Activated naive CD4-positive, alpha-beta T cell treated with anti-CD3 and anti-CD28 coated beads for 36 hours (primary cell): ENCODE measurements at regions not wholly inside any gene's neighbourhood (a gene's known extent, or its start where the extent isn't known, plus 50 kb on each side); places are given as distances from the start of the nearest gene placed in this dataset.

ENCODE experiments used
- CTCF ChIA-PET: fragments of 350-600 bp; sonication (Branson Sonifier 250); formaldehyde crosslinking; loops from one replicate; lab custom pipeline; 2021; ENCODE audit warnings: antibody characterized with exemption; lab: Charles Lee
- DNase-seq: peaks from one replicate; pipeline ENCODE4 v3.0.0-alpha.2; 2020
- H3K27ac Mint-ChIP-seq: one replicate; pipeline ENCODE4 v1.8.0; 2021; ENCODE audit warnings: mild to moderate bottlenecking, mixed read lengths
- H3K27me3 Mint-ChIP-seq: one replicate; pipeline ENCODE4 v1.8.0; 2021; ENCODE audit warnings: low read depth, mixed read lengths
- H3K36me3 Mint-ChIP-seq: one replicate; pipeline ENCODE4 v1.8.0; 2021; ENCODE audit warnings: low read depth, mixed read lengths
- H3K4me1 Mint-ChIP-seq: one replicate; pipeline ENCODE4 v1.8.0; 2021; ENCODE audit warnings: low read depth, mixed read lengths
- H3K4me3 Mint-ChIP-seq: one replicate; pipeline ENCODE4 v1.8.0; 2021; ENCODE audit warnings: mild to moderate bottlenecking, moderate library complexity, mixed read lengths
- H3K9me3 Mint-ChIP-seq: one replicate; pipeline ENCODE4 v1.8.0; 2021; ENCODE audit warnings: mixed read lengths
- intact Hi-C: fragments of 100-400 bp; cut with micrococcal nuclease; formaldehyde crosslinking; loops from one replicate; pipeline ENCODE4 v1.15.1; 2023

DNA sequence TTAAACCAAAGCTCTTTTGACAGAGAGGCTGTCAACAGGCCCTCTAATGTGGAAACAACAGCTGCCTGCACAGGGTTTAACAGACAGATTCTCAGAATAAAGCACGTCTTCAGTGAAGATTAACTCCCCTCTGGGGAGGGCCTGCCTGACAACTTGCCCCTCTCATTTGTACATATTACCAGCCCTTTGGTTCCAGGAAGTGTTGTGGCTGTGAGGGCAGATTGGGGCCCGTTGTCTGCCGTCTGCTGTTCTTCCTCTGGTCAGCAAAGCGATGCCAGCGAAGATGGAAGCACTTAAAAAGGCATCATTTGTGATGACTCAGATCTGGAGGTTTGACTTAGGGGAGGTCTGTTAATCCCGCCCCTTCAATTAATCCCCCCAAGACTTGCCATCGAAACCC is 177.0 kb upstream of the IRX6 start:
- intact Hi-C loops, result no loop called here
- no peak for DNase-seq
- H3K36me3 Mint-ChIP-seq, result no peaks in the 10 kb centered on the region
- H3K27ac Mint-ChIP-seq, result no peak overlapping the region
- H3K4me3 Mint-ChIP-seq, result no peak overlapping the region
- no peaks in the 10 kb centered on the region for H3K4me1 Mint-ChIP-seq
- CTCF ChIA-PET, result no interaction called here
- no peaks in the 10 kb centered on the region for H3K9me3 Mint-ChIP-seq
- H3K27me3 Mint-ChIP-seq, result peaks cover 2% of the 10 kb centered on the region

DNA sequence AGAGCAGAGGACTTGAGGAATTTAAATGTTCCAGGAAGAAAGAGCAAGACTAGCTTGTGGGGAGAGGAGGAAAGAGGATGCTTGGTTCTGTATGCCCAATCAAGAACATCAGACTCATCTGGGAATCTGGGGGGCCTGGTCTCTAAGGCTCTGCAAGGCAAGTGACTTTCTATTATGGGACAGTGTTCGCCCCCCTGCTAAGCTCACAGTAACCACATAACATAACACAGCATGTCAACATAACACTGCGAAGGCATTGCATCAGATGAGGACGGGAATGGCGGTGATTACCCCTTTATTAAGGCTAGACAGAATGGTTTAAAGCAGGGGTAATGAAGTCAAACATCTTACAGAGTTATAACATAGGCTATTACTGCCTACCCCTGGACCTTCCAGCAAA is 176.6 kb upstream of the IRX6 start:
- H3K4me3 Mint-ChIP-seq, result no peak overlapping the region
- no peaks in the 10 kb centered on the region for H3K4me1 Mint-ChIP-seq
- DNase-seq, result no peak
- H3K27me3 Mint-ChIP-seq, result peaks cover 2% of the 10 kb centered on the region
- CTCF ChIA-PET, result no interaction called here
- intact Hi-C loops, result no loop called here
- H3K36me3 Mint-ChIP-seq, result no peaks in the 10 kb centered on the region
- no peaks in the 10 kb centered on the region for H3K9me3 Mint-ChIP-seq
- no peak overlapping the region for H3K27ac Mint-ChIP-seq

DNA sequence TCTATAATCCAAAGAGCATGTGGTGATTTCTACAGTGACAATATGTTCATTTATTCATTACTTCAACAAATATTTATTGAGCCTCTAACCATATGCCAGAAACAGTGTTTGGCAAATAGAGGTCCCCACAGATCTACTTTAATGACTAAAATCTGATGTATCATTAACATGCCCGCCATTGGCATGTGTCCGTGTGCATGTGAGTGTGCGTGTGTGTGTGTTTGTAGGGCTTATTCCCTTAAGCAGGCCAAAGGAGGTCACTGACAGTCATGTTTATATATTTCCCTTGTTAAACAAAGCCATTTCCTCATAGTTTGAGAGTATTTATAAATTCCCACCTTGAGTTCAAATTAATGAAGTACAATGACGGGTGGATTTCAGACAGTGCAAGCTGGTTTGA is 174.4 kb upstream of the IRX6 start:
- intact Hi-C loops, result no loop called here

DNA sequence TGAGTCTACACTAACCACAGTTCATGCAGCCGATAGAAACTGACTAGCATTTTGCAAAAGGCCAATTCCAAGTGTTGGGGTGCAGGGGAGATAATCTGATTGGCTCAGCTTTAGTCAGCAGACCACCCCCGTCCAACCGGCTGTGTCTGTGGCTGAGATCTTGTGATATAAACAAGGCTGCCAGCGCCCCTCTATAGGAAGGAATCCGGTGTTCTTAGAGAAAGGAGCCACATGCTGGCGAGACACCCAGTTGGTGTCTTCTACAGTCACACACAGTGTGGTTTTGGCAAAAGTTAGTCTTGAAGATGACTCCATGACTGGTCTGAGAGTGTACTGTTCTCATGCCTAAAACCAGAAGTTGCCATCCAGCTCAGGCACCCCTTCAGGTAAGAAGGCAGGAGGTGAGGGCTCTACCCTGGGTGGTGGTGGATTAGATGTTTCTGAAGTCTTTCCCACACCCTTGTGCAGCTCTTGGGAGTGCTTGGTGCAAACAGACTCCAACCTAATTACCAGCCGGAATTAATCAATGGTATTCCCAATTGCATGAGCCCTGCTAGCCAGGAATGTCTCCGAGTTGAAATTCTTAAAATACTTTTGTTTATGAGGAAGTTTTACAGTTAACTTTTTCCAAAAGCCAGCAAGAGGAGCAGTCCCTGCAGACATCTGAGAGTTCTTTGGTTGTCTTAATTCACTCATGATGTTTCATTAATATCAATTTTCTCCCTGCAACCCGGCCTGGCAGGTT is 172.3 kb upstream of the IRX6 start:
- Mint-ChIP-seq H3K4me3 (no peak overlapping the region), H3K27ac (no peak overlapping the region), H3K4me1 (no peaks in the 10 kb centered on the region), H3K36me3 (no peaks in the 10 kb centered on the region), H3K9me3 (no peaks in the 10 kb centered on the region), H3K27me3 (peaks cover 3% of the 10 kb centered on the region)
- intact Hi-C loops, result no loop called here
- CTCF ChIA-PET, result no interaction called here
- DNase-seq, result no peak

More for the DNA sequence above, 174.4 kb upstream of the IRX6 start:
- CTCF ChIA-PET, result no interaction called here
- Mint-ChIP-seq H3K36me3 (no peaks in the 10 kb centered on the region), H3K27me3 (peaks cover 3% of the 10 kb centered on the region), H3K9me3 (no peaks in the 10 kb centered on the region), H3K4me1 (no peaks in the 10 kb centered on the region), H3K27ac (no peak overlapping the region), H3K4me3 (no peak overlapping the region)
- DNase-seq, result no peak

DNA sequence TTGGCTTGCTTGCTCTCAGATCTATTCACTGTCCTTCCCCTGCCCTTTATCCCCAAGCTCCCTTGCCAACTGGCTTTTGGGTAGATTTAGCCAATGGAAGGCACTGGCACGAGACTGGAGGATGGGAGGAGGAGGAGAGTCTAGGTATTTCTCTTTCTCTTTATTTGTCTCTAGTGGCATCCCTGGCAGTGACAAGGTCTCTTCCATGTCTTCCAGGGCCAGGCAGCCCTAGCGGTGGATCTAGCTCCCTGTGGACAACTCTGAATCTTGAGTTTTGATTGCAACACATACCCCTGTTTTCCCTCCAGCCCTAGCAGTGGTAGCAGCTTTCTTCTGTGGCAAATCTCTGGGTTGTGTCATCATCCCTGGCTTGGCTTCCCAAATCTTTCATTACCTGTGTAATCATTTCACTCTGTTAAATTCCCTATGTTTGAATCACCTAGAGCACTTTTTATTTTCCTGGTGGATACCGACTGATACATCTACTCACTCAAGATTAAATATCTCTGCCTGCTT is 171.1 kb upstream of the IRX6 start:
- Mint-ChIP-seq H3K4me3 (no peak overlapping the region), H3K36me3 (no peaks in the 10 kb centered on the region), H3K27ac (no peak overlapping the region), H3K9me3 (no peaks in the 10 kb centered on the region), H3K4me1 (no peaks in the 10 kb centered on the region), H3K27me3 (peaks cover 3% of the 10 kb centered on the region)
- no peak for DNase-seq
- CTCF ChIA-PET, result no interaction called here
- intact Hi-C loops, result no loop called here

DNA sequence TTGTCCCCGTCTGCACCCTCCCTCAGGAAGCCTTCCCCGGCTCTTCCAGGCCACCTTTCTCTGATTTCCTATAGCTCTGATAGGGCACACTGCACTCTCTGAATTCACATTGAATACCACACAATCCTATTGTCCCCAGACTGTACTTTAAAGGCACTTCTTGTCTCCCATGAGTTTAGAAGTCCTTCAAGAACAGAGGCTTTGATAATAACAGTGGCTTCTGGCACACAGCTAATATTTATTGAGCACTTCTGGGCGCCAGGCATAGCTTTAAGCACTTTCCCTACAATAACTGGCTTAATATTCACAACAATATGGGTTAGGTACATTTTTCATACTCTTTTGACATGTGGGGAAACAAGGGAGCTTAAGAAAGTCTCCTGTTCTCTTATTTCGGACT is 169.7 kb upstream of the IRX6 start:
- Mint-ChIP-seq H3K9me3 (no peaks in the 10 kb centered on the region), H3K27me3 (peaks cover 3% of the 10 kb centered on the region), H3K36me3 (no peaks in the 10 kb centered on the region), H3K4me1 (no peaks in the 10 kb centered on the region), H3K4me3 (no peak overlapping the region), H3K27ac (no peak overlapping the region)
- CTCF ChIA-PET, result no interaction called here
- no peak for DNase-seq
- intact Hi-C loops, result no loop called here

DNA sequence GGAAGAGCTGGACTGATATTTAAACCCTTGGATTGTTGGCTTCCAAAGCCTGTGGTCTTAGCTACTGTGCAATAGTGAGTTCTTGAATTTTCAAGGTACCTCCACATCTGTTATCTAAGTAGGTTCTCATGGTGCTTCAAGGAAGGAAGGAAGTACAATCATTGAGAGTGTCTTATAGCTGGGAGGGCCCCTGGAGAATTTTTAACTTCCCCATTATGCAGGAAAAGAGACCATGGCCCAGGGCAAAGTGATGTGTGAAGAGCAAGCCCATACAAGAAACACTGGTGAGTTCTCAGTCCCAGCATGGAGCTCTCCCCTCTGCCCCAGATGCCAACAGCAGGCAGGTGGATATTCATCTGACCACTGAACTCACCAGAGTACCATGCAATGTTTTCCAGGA is 169.0 kb upstream of the IRX6 start:
- CTCF ChIA-PET, result no interaction called here
- Mint-ChIP-seq H3K27me3 (peaks cover 3% of the 10 kb centered on the region), H3K4me1 (no peaks in the 10 kb centered on the region), H3K36me3 (no peaks in the 10 kb centered on the region), H3K9me3 (no peaks in the 10 kb centered on the region), H3K27ac (no peak overlapping the region), H3K4me3 (no peak overlapping the region)
- intact Hi-C loops, result no loop called here
- no peak for DNase-seq

DNA sequence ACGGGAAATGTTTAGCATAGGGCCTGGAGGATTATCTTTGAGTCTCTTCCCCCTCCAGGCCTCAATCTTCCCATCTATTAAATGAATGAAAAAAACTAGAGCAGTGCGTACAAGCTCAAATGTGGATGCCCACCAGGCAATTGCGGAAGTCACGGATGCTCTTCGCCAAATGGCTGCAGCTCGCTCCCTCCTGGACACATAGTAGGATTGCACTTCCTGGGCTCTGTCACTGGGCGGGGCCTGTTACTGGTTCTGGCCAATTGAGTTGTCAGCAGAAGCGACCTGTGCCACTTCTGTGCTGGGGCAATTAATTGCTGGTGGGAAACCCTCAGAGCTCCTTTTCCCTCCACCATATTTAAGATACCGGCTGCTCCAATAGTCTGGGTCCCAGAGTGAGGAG is 168.2 kb upstream of the IRX6 start:
- intact Hi-C loops, result no loop called here
- H3K9me3 Mint-ChIP-seq, result no peaks in the 10 kb centered on the region
- peaks cover 3% of the 10 kb centered on the region for H3K27me3 Mint-ChIP-seq
- no peak overlapping the region for H3K4me3 Mint-ChIP-seq
- no peaks in the 10 kb centered on the region for H3K4me1 Mint-ChIP-seq
- H3K27ac Mint-ChIP-seq, result no peak overlapping the region
- no peak for DNase-seq
- no peaks in the 10 kb centered on the region for H3K36me3 Mint-ChIP-seq
- CTCF ChIA-PET, result no interaction called here

DNA sequence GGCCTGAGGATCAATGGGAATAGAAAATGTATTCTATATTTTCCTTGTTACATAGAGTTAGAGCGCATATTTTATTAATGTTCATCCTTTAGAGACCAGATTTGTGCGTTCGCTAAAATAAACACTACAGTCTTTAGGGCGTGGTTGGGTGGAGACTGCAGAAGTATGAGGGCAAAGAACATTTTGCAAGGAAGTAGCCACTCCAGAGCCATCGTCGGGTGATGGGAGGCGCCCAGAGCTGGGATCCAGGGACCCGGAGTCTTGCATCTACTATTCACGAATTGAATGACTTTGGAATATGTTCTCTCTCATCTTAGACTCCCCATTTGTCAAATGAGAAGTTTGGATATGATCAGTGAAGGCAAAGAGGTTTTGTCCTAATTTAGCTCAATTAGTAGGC is 154.2 kb upstream of the IRX6 start:
- no peak overlapping the region for H3K4me3 Mint-ChIP-seq
- intact Hi-C loops, result no loop called here
- no peak overlapping the region for H3K27ac Mint-ChIP-seq
- DNase-seq, result no peak
- no peaks in the 10 kb centered on the region for H3K27me3 Mint-ChIP-seq
- no peaks in the 10 kb centered on the region for H3K4me1 Mint-ChIP-seq
- no peaks in the 10 kb centered on the region for H3K36me3 Mint-ChIP-seq
- H3K9me3 Mint-ChIP-seq, result peaks cover 2% of the 10 kb centered on the region
- CTCF ChIA-PET, result no interaction called here

DNA sequence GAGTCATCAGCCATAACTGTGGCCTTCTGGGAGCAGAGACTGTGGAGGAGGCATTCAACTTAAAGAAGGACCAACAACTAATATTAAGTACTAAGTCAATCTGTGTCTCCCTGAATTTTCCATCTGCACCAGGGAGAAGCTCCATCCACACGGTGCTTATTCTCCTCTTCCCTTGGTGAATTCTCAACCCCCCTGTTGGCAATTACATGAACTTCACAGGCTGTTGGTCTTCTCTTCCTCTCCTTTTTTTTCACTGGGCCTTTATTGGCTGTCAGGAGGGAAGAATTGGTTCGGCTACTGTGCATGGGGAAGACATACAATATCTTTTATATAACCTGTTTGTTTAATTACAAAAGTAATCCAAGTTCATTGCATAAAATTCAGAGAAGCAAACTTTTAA is 152.8 kb upstream of the IRX6 start:
- Mint-ChIP-seq H3K27me3 (no peaks in the 10 kb centered on the region), H3K4me3 (no peak overlapping the region), H3K36me3 (no peaks in the 10 kb centered on the region), H3K27ac (no peak overlapping the region), H3K9me3 (peaks cover 2% of the 10 kb centered on the region), H3K4me1 (no peaks in the 10 kb centered on the region)
- CTCF ChIA-PET, result no interaction called here
- no peak for DNase-seq
- intact Hi-C loops, result no loop called here

DNA sequence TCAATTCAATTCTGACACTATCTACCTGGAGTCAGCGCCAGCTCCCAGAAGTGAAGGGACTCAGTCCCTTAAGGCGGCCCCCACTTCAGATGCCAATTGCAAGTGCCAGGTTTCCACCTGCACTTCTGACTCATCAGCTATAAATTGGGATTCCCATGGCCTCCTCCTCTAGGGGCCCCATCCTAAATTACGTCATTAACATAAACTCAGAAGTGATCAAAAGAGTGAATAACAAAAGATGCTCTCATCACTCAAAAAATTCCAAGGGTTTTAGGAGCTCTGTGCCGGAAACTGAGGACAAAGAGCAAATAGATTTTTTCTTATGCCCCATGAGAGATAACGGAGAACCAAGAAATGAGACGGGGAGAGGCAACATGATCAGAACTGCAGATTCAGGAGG is 148.6 kb upstream of the IRX6 start:
- Mint-ChIP-seq H3K27me3 (no peaks in the 10 kb centered on the region), H3K4me1 (no peaks in the 10 kb centered on the region), H3K36me3 (no peaks in the 10 kb centered on the region), H3K4me3 (no peak overlapping the region), H3K27ac (no peak overlapping the region), H3K9me3 (peaks cover 2% of the 10 kb centered on the region)
- CTCF ChIA-PET, result no interaction called here
- intact Hi-C loops, result no loop called here
- DNase-seq, result no peak

DNA sequence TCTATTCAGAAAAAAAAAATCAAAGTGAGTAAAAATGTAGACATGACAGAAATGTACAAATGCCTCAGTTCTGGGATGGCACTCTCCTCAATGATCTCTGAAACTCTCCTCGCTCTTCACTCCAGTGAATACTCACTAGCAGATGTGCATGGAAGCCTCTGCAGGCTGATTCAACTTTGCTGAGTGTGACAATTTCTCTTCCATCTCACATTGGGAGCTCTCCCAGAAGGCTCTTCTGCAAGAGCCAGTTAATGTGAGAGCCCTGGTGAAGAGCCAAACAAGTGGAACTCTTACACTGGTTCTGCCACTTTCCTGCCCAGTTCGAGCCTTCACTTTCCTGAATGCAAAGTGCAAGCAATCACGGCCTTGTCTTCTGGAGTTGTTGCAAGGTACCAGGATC is 147.1 kb upstream of the IRX6 start:
- Mint-ChIP-seq H3K27me3 (no peaks in the 10 kb centered on the region), H3K36me3 (no peaks in the 10 kb centered on the region), H3K4me3 (no peak overlapping the region), H3K4me1 (no peaks in the 10 kb centered on the region), H3K27ac (no peak overlapping the region), H3K9me3 (peaks cover 2% of the 10 kb centered on the region)
- intact Hi-C loops, result no loop called here
- no peak for DNase-seq
- CTCF ChIA-PET, result no interaction called here

DNA sequence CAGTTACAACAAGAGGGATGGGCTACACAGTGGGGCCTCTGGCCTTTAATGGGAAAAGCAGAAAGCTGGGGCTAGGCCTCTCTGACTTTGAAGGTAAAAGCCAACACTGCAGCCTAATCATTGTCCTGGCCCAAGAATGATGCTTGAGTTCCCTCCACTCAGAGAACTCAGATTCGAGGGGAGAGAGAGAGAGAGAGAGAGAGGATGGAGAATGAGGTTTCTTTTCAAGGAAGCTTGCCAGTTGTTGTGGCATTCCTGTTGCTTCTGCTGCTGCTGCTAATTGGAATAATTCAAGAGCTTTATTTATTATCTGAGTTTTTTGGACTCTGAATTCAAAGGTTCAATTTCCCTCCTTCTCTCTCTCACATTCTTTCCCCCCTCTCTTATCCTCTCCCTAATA is 144.6 kb upstream of the IRX6 start:
- Mint-ChIP-seq H3K4me3 (no peak overlapping the region), H3K27me3 (peaks cover 2% of the 10 kb centered on the region), H3K27ac (no peak overlapping the region), H3K9me3 (no peaks in the 10 kb centered on the region), H3K36me3 (no peaks in the 10 kb centered on the region), H3K4me1 (no peaks in the 10 kb centered on the region)
- CTCF ChIA-PET, result no interaction called here
- intact Hi-C loops, result no loop called here
- DNase-seq, result no peak
